SK-N-SH (cell line): ENCODE measurements at regions not wholly inside any gene's neighbourhood (a gene's known extent, or its start where the extent isn't known, plus 50 kb on each side); places are given as distances from the start of the nearest gene placed in this dataset.
A peak's percentile ranks its signal among the peaks of the same experiment; 100 is the strongest.

Source experiments
- CTCF ChIA-PET: fragments of 300-600, 350-600 bp; formaldehyde crosslinking; extraction: SDS; loops from one replicate; lab custom pipeline; 2021; lab: Yijun Ruan, JAX
- POLR2A ChIA-PET: fragments of 350-600 bp; sonication (Branson Sonifier 250); formaldehyde crosslinking; extraction: SDS; loops from one replicate; lab custom pipeline; 2020; ENCODE audit warnings: antibody characterized with exemption, inconsistent platforms; lab: Yijun Ruan, JAX
- DNase-seq: peaks from one replicate; pipeline ENCODE4 v3.0.0; 2012
- H2AFZ ChIP-seq: fragments of 200-600 bp; sonication (generic); 2 replicates; pipeline ENCODE4 v1.8.1; 2016; ENCODE audit warnings: antibody characterized with exemption, mild to moderate bottlenecking, low read depth
- H3F3A ChIP-seq: fragments of 200-600 bp; sonication (generic); replicated peaks from 2 replicates; pipeline ENCODE3; 2016; ENCODE audit warnings: antibody characterized with exemption, mild to moderate bottlenecking; ENCODE audit not compliant: insufficient read depth
- H3K27ac ChIP-seq, 2 experiments: fragments of 200-500 bp in 1 of 2; fragments of 200-600 bp in 1 of 2; sonication (Bioruptor generic) in 1 of 2; sonication (generic), shearing (Covaris generic) in 1 of 2; 2 replicates each; pipeline versions ENCODE4 v1.5.1 to v1.6.1; 2014 to 2016; ENCODE audit warnings: low read depth in 2 of 2, inconsistent platforms in 1 of 2, low read length in 1 of 2, mild to moderate bottlenecking in 1 of 2, mixed read lengths in 1 of 2
- H3K27me3 ChIP-seq: fragments of 200-600 bp; sonication (generic), shearing (Covaris generic); 2 replicates; pipeline ENCODE4 v1.6.1; 2016; ENCODE audit warnings: mixed run types; ENCODE audit not compliant: insufficient read depth
- H3K36me3 ChIP-seq, 2 experiments: fragments of 200-500 bp in 1 of 2; fragments of 200-600 bp in 1 of 2; sonication (Bioruptor generic) in 1 of 2; sonication (generic) in 1 of 2; replicated peaks in 1 of 2; 2 replicates each; pipeline versions ENCODE3 to v1.5.1; 2014 to 2016; ENCODE audit warnings: low read length in 1 of 2, mild to moderate bottlenecking in 1 of 2; ENCODE audit not compliant: insufficient read depth in 2 of 2, control insufficient read depth in 1 of 2
- H3K4me1 ChIP-seq, 2 experiments: fragments of 200-500 bp in 1 of 2; fragments of 200-600 bp in 1 of 2; sonication (Bioruptor generic) in 1 of 2; sonication (generic), shearing (Covaris generic) in 1 of 2; 2 replicates each; pipeline versions ENCODE4 v1.5.1 to v1.6.1; 2014 to 2016; ENCODE audit warnings: low read depth in 1 of 2, low read length in 1 of 2, mixed run types in 1 of 2; ENCODE audit not compliant: insufficient read depth in 2 of 2, control insufficient read depth in 1 of 2
- H3K4me2 ChIP-seq: fragments of 200-600 bp; sonication (generic), shearing (Covaris generic); 2 replicates; pipeline ENCODE4 v1.6.1; 2017; ENCODE audit warnings: mixed run types
- H3K4me3 ChIP-seq, 2 experiments: fragments of 200-500 bp in 1 of 2; fragments of 200-600 bp in 1 of 2; sonication (Bioruptor generic) in 1 of 2; sonication (generic), shearing (Covaris generic) in 1 of 2; 2 replicates each; pipeline versions ENCODE4 v1.5.1 to v1.8.1; 2014 to 2016; ENCODE audit warnings: low read depth in 2 of 2, inconsistent platforms in 1 of 2, low read length in 1 of 2, mild to moderate bottlenecking in 1 of 2, mixed read lengths in 1 of 2, moderate library complexity in 1 of 2
- H3K79me2 ChIP-seq: fragments of 200-600 bp; sonication (generic); 2 replicates; pipeline ENCODE4 v1.8.1; 2017; ENCODE audit warnings: mild to moderate bottlenecking; ENCODE audit not compliant: insufficient read depth
- H3K9ac ChIP-seq: fragments of 200-600 bp; sonication (generic); 2 replicates; pipeline ENCODE4 v1.6.1; 2017; ENCODE audit warnings: mixed run types
- H3K9me2 ChIP-seq: fragments of 200-600 bp; sonication (generic); 2 replicates; pipeline ENCODE4 v1.6.1; 2017; ENCODE audit warnings: mixed run types
- H3K9me3 ChIP-seq: fragments of 200-600 bp; sonication (generic); 2 replicates; pipeline ENCODE4 v1.6.1; 2017; ENCODE audit warnings: mixed run types, mild to moderate bottlenecking, moderate library complexity
- H4K20me1 ChIP-seq: fragments of 200-600 bp; sonication (generic); 2 replicates; pipeline ENCODE4 v1.6.1; 2017; ENCODE audit warnings: mild to moderate bottlenecking, mixed run types; ENCODE audit not compliant: insufficient read depth
- EP300 ChIP-seq, 2 experiments: IDR thresholded peaks; 2 replicates each; pipeline versions ENCODE4 v1.4.0 to v1.6.1; 2012; ENCODE audit warnings: borderline replicate concordance in 1 of 2, low read depth in 1 of 2, low read length in 1 of 2
- FOSL2 ChIP-seq: IDR thresholded peaks from 2 replicates; pipeline ENCODE4 v1.4.0; 2012; ENCODE audit warnings: low read depth, mild to moderate bottlenecking, moderate library complexity, borderline replicate concordance
- FOXJ3 ChIP-seq: sonication (generic); formaldehyde crosslinking; IDR thresholded peaks from 2 replicates; pipeline ENCODE4 v1.5.1; 2020; ENCODE audit warnings: mild to moderate bottlenecking, missing genetic modification reagents
- FOXM1 ChIP-seq: IDR thresholded peaks from 2 replicates; pipeline ENCODE4 v1.4.0; 2012; ENCODE audit warnings: low read depth, mild to moderate bottlenecking
- GATA2 ChIP-seq: sonication (generic); formaldehyde crosslinking; IDR thresholded peaks from 2 replicates; pipeline ENCODE4 v1.5.0; 2020; ENCODE audit warnings: mild to moderate bottlenecking, missing genetic modification reagents
- JUND ChIP-seq: IDR thresholded peaks from 2 replicates; pipeline ENCODE4 v1.4.0; 2012
- NRF1 ChIP-seq: IDR thresholded peaks from 2 replicates; pipeline ENCODE4 v1.6.1; 2012; ENCODE audit warnings: low read depth, mild to moderate bottlenecking, low read length
- POLR2AphosphoS5 ChIP-seq: IDR thresholded peaks from 2 replicates; pipeline ENCODE4 v1.6.1; 2012; ENCODE audit warnings: low read depth, low read length
- TCF12 ChIP-seq: IDR thresholded peaks from 2 replicates; pipeline ENCODE4 v1.4.0; 2012
- YY1 ChIP-seq: IDR thresholded peaks from 2 replicates; pipeline ENCODE4 v1.4.0; 2012; ENCODE audit warnings: low read depth, mild to moderate bottlenecking
- WGBS: methylation state at CpG from one replicate; pipeline ENCODE4 v1.1.6; 2017; ENCODE audit warnings: low lambda C conversion rate; 5-methylcytosine and 5-hydroxymethylcytosine counted together
- TF ChIP-seq, protein P1 (sequence below): IDR thresholded peaks from 2 replicates; pipeline ENCODE4 v1.6.1; 2012; ENCODE audit warnings: mild to moderate bottlenecking, low read depth, low read length, moderate library complexity
- TF ChIP-seq, protein P2 (sequence below): IDR thresholded peaks from 2 replicates; pipeline ENCODE4 v1.4.0; 2012; ENCODE audit warnings: low read depth, borderline replicate concordance
- TF ChIP-seq, protein P3 (sequence below): fragments of 150-350 bp; IDR thresholded peaks from 2 replicates; pipeline ENCODE4 v1.6.1; 2016; ENCODE audit warnings: mild to moderate bottlenecking, low read depth, low read length
- TF ChIP-seq, protein P4 (sequence below): IDR thresholded peaks from 2 replicates; pipeline ENCODE4; 2012

DNA sequence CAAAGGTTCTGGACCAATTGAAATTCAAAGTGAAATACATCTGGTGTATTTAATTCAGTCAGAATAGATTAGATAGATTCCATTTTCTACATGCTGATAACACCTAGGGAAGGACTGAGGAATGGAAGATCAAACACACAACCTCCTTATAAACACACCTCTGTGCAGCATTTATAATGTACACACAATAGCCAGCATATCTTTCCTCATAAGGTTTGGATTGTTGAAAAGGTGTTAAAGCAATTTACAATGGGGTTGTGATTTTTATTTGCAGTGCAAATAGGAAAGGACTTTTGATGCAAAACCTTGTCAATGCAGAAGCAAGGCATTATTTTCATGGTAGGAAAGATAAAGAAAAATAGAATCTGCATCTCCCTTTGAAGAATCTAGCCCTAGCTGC, 448.9 kb upstream of the KCNMB2 start:
- H3K4me1 ChIP-seq, result peaks cover 21 to 36% of the 10 kb centered on the region in 2 experiments
- H3F3A ChIP-seq, result no peaks in the 10 kb centered on the region
- peaks cover 5% of the 10 kb centered on the region; the same call in 1 of the 2 replicates for H3K9me3 ChIP-seq
- no peaks in the 10 kb centered on the region for H3K27me3 ChIP-seq
- H3K9me2 ChIP-seq, result no peaks in the 10 kb centered on the region
- no peak overlapping the region for H2AFZ ChIP-seq
- no peak overlapping the region for H3K4me3 ChIP-seq
- no peak for DNase-seq
- H3K9ac ChIP-seq, result no peak overlapping the region
- no peaks in the 10 kb centered on the region for H3K36me3 ChIP-seq
- H4K20me1 ChIP-seq, result no peaks in the 10 kb centered on the region
- H3K79me2 ChIP-seq, result no peaks in the 10 kb centered on the region
- TF ChIP-seq, protein P1, sequence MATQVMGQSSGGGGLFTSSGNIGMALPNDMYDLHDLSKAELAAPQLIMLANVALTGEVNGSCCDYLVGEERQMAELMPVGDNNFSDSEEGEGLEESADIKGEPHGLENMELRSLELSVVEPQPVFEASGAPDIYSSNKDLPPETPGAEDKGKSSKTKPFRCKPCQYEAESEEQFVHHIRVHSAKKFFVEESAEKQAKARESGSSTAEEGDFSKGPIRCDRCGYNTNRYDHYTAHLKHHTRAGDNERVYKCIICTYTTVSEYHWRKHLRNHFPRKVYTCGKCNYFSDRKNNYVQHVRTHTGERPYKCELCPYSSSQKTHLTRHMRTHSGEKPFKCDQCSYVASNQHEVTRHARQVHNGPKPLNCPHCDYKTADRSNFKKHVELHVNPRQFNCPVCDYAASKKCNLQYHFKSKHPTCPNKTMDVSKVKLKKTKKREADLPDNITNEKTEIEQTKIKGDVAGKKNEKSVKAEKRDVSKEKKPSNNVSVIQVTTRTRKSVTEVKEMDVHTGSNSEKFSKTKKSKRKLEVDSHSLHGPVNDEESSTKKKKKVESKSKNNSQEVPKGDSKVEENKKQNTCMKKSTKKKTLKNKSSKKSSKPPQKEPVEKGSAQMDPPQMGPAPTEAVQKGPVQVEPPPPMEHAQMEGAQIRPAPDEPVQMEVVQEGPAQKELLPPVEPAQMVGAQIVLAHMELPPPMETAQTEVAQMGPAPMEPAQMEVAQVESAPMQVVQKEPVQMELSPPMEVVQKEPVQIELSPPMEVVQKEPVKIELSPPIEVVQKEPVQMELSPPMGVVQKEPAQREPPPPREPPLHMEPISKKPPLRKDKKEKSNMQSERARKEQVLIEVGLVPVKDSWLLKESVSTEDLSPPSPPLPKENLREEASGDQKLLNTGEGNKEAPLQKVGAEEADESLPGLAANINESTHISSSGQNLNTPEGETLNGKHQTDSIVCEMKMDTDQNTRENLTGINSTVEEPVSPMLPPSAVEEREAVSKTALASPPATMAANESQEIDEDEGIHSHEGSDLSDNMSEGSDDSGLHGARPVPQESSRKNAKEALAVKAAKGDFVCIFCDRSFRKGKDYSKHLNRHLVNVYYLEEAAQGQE, result no peak
- TF ChIP-seq, all 33 proteins: peak for 0
- Histone ChIP-seq H3K27ac (peak overlapping the region in 1 of 2 experiments; percentile 100; a peak in 1 of 4 replicates), H3K4me2 (no peak overlapping the region)
- ChIA-PET CTCF (no interaction called here), POLR2A (no interaction called here)

DNA sequence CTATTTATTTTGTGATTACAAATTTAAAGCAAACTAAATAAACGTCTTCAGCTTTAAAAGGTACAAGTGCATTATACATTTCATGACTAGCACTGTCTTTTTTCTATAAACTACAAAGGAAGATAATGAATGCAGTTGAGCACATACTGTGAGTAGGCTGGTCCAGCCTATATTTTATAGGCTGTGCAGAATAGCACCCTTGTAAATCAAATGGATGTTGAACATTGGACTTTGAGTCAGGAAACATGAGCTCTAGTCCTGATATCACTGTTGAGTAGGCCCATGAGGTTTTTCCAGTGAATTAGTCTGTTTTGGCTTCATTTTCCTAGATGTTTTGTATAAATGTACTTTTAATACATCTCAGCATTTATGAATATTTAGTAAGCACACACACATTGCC, 447.3 kb upstream of the KCNMB2 start:
- ChIA-PET CTCF (interaction anchor here (0.5 kb wide), 1 partner anchor 78 kb away, joined by 3 read pairs; no protein-coding TSS in a partner anchor), POLR2A (no interaction called here)
- Histone ChIP-seq H3K36me3 (peaks cover 0 to 4% of the 10 kb centered on the region in 2 experiments), H3K4me3 (no peak overlapping the region), H3K9me3 (peaks cover 11% of the 10 kb centered on the region), H3K27ac (no peak overlapping the region; a peak in 1 of 4 replicates), H4K20me1 (no peaks in the 10 kb centered on the region), H3K4me2 (no peak overlapping the region), H2AFZ (no peak overlapping the region), H3K9me2 (no peaks in the 10 kb centered on the region), H3K27me3 (no peaks in the 10 kb centered on the region), H3K79me2 (no peaks in the 10 kb centered on the region), H3K4me1 (peaks cover 21 to 26% of the 10 kb centered on the region in 2 experiments), H3F3A (no peaks in the 10 kb centered on the region), H3K9ac (no peak overlapping the region)
- TF ChIP-seq NRF1, result no peak
- TF ChIP-seq, protein P1, result no peak
- no peak for TF ChIP-seq POLR2AphosphoS5
- TF ChIP-seq, protein P2, sequence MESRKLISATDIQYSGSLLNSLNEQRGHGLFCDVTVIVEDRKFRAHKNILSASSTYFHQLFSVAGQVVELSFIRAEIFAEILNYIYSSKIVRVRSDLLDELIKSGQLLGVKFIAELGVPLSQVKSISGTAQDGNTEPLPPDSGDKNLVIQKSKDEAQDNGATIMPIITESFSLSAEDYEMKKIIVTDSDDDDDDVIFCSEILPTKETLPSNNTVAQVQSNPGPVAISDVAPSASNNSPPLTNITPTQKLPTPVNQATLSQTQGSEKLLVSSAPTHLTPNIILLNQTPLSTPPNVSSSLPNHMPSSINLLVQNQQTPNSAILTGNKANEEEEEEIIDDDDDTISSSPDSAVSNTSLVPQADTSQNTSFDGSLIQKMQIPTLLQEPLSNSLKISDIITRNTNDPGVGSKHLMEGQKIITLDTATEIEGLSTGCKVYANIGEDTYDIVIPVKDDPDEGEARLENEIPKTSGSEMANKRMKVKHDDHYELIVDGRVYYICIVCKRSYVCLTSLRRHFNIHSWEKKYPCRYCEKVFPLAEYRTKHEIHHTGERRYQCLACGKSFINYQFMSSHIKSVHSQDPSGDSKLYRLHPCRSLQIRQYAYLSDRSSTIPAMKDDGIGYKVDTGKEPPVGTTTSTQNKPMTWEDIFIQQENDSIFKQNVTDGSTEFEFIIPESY, result no peak
- TF ChIP-seq EP300 (IDR thresholded peaks at IDR 0.05; ENCODE audit: borderline replicate concordance in 1 of 2, low read depth in 1 of 2, low read length in 1 of 2), result no peak
- TF ChIP-seq, protein P3, sequence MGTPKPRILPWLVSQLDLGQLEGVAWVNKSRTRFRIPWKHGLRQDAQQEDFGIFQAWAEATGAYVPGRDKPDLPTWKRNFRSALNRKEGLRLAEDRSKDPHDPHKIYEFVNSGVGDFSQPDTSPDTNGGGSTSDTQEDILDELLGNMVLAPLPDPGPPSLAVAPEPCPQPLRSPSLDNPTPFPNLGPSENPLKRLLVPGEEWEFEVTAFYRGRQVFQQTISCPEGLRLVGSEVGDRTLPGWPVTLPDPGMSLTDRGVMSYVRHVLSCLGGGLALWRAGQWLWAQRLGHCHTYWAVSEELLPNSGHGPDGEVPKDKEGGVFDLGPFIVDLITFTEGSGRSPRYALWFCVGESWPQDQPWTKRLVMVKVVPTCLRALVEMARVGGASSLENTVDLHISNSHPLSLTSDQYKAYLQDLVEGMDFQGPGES, result no peak
- no peak for TF ChIP-seq FOSL2
- no peak for TF ChIP-seq YY1
- no peak for TF ChIP-seq FOXJ3 (CRISPR knock-in tag)
- no peak for TF ChIP-seq GATA2 (CRISPR knock-in tag)
- TF ChIP-seq, protein P4, sequence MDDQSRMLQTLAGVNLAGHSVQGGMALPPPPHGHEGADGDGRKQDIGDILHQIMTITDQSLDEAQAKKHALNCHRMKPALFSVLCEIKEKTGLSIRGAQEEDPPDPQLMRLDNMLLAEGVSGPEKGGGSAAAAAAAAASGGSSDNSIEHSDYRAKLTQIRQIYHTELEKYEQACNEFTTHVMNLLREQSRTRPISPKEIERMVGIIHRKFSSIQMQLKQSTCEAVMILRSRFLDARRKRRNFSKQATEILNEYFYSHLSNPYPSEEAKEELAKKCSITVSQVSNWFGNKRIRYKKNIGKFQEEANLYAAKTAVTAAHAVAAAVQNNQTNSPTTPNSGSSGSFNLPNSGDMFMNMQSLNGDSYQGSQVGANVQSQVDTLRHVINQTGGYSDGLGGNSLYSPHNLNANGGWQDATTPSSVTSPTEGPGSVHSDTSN, result no peak
- no peak for TF ChIP-seq JUND
- no peak for TF ChIP-seq FOXM1
- TF ChIP-seq TCF12, result no peak
- WGBS, result 68% methylated on average over 1 of the region's 1 CpG
- no peak for DNase-seq
